22Rv1 (cell line): ENCODE measurements at regions not wholly inside any gene's neighbourhood (a gene's known extent, or its start where the extent isn't known, plus 50 kb on each side); places are given as distances from the start of the nearest gene placed in this dataset.

Experiments
- H3K27ac ChIP-seq: fragments of 450-650 bp; 2 replicates; pipeline ENCODE4 v1.5.1; 2017
- ZFX ChIP-seq: fragments of 450-650 bp; IDR thresholded peaks from 2 replicates; pipeline ENCODE4 v1.6.1; 2017; ENCODE audit warnings: antibody characterized with exemption, borderline replicate concordance
- TF ChIP-seq, protein P1 (sequence below): fragments of 450-650 bp; IDR thresholded peaks from 2 replicates; pipeline ENCODE4 v1.5.1; 2017; ENCODE audit warnings: mild to moderate bottlenecking

DNA sequence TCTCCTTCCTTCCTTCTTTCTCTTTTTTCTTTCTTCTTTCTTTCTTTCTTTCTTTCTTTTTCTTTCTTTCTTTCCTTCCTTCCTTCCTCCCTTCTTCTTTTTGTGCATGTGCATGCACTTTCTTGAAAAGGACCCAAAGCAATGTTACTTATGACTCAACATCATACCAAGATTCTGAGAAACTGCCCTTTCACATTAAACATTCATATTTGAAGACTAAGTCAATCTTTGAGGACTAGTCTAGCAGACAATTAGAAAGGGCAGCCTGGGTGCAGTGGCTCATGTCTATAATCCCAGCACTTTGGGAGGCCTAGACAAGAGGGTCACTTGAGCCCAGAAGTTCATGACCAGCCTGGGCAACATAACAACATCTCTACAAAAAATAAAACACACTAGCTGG, 212.8 kb upstream of the KITLG start:
- TF ChIP-seq, protein P1, sequence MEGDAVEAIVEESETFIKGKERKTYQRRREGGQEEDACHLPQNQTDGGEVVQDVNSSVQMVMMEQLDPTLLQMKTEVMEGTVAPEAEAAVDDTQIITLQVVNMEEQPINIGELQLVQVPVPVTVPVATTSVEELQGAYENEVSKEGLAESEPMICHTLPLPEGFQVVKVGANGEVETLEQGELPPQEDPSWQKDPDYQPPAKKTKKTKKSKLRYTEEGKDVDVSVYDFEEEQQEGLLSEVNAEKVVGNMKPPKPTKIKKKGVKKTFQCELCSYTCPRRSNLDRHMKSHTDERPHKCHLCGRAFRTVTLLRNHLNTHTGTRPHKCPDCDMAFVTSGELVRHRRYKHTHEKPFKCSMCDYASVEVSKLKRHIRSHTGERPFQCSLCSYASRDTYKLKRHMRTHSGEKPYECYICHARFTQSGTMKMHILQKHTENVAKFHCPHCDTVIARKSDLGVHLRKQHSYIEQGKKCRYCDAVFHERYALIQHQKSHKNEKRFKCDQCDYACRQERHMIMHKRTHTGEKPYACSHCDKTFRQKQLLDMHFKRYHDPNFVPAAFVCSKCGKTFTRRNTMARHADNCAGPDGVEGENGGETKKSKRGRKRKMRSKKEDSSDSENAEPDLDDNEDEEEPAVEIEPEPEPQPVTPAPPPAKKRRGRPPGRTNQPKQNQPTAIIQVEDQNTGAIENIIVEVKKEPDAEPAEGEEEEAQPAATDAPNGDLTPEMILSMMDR, result no peak
- TF ChIP-seq ZFX, result no peak
- no peak overlapping the region for H3K27ac ChIP-seq

DNA sequence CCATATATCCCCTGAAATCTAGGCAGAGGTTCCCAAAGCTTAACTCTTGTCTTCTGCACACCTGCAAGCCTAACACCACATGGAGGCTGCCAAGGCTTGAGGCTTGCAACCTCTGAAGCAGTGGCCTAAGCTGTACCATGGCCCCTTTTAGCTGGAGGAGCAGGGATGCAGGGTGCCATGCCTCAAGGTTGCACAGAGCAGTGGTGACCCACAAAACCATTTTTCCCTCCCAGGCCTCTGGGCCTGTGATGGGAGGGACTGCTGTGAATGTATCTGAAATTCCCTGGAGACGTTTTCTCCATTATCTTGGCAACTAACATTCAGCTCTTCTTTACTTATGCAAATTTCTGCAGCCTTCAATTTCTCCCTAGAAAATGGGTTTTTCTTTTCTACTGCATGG, 210.0 kb upstream of the KITLG start:
- TF ChIP-seq, protein P1, result no peak
- no peak for TF ChIP-seq ZFX
- H3K27ac ChIP-seq, result no peak overlapping the region

DNA sequence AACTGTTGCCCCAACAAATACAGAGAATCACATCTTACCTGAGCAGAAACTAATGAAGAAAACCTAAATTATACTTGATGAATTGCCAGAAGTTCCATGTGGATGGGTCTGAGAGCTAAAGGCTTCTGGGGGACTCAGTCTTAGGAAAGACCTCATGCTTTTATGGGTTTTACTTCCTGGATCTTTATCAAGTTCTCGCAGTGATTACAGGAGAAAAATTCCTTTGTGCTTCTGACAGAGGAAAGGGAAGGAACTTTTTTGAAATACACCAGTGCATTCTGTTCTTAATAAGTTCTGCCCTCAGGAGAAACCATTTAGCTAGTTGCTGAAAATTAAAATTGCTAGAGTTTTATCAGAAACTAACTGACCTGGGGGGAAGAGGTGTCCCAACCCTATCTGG, 203.9 kb upstream of the KITLG start:
- no peak for TF ChIP-seq ZFX
- TF ChIP-seq, protein P1, result no peak
- no peak overlapping the region for H3K27ac ChIP-seq

DNA sequence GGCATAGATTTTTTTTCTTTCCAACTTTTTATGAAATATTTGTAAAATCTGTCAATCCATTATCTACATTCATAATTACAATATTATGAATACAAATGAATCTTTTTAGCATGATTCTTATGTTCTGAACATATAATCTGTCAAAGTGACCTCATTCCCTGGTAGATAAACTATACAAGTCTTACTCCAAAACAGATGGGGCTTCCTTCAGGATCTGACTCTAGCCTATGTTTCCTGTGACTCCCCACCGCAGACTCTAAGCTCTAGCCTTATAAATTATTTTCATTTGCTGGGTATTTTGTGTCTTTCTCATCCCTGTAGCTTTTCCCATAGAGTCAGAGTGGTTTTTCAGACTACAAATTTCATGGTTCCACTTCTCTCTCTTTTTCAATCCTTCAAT, 202.1 kb upstream of the KITLG start:
- TF ChIP-seq ZFX, result no peak
- TF ChIP-seq, protein P1, result no peak

DNA sequence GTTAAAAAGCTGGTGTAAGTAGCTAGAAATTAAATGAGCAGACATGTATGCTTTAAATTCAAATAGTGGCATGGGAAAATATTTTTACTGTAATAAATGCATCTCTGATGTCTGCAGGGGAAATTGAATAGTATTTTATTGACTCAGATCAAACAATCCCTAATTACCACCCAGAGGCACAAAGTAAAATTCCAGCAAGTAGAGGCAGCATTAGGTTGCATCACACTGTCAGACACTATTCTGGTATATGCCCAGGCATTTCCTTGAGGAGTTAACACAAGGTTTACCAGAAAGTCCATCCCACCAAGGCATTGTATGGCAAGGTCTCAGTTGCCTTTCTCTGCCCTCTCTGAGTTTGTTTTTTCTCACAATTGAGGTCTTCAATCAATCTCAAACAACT, 201.6 kb upstream of the KITLG start:
- H3K27ac ChIP-seq, result no peak overlapping the region
- TF ChIP-seq, protein P1, result no peak
- TF ChIP-seq ZFX, result no peak

More for the DNA sequence above, 202.1 kb upstream of the KITLG start:
- H3K27ac ChIP-seq, result no peak overlapping the region

DNA sequence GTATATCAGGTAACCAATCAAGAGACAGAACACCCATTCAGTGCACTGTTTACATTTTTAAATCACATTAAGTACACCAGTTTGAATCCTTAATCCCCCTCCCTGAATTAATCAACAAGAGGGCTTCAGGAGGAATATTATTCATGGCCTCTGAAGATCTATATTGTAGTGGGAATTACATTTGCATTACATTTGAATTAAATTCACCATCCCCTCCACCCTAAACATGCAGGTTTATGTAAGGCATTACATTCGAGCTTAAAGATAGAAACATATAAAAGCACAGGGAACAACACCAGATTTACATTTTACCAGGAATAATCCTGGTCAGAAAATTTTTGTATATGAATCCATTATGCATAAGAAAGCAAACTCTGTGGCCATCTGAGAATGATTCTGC, 197.8 kb upstream of the KITLG start:
- TF ChIP-seq, protein P1, result no peak
- no peak for TF ChIP-seq ZFX
- H3K27ac ChIP-seq, result no peak overlapping the region

DNA sequence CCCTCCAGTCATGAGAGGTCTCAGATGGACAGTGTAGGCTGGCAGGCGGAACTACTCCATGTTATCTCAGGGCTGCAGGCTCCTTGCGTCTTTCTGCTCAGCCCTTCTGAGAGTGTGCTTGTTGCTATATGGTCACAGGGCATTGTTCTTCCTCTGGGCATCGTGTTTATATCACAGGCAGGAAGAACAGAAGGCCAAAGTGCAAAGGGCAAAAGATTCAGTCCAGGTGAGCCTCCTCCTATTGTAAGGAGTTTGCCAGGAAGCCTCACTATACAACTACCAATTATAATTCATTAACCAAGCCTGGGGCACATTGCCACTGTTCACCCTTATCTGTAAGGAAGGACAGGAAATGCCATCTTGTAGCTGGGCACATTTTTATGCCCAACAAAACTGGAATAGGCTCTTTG, 195.5 kb upstream of the KITLG start:
- TF ChIP-seq, protein P1, result no peak
- TF ChIP-seq ZFX, result no peak
- H3K27ac ChIP-seq, result no peak overlapping the region
